ENCODE measurements at regions not wholly inside any gene's neighbourhood (a gene's known extent, or its start where the extent isn't known, plus 50 kb on each side); places are given as distances from the start of the nearest gene placed in this dataset.

- no peak for TF ChIP-seq CTCF (conservative IDR thresholded peaks at IDR 0.05; ENCODE audit: low read depth, low read length)
- TF ChIP-seq EZH2 (IDR thresholded peaks at IDR 0.05; ENCODE audit: borderline replicate concordance, low read depth, low read length, poor library complexity, severe bottlenecking): no peak
These were observed 83.0 kb upstream of the TCF21 start for GRCh38 chr6:133805876-133806275.
